ENCODE measurements at regions not wholly inside any gene's neighbourhood (a gene's known extent, or its start where the extent isn't known, plus 50 kb on each side); places are given as distances from the start of the nearest gene placed in this dataset.
"Not testable (repeated sequence)": the region's sequence is repeated elsewhere in the genome, so short reads cannot be mapped to it uniquely, and the experiment has no call there.

DNA sequence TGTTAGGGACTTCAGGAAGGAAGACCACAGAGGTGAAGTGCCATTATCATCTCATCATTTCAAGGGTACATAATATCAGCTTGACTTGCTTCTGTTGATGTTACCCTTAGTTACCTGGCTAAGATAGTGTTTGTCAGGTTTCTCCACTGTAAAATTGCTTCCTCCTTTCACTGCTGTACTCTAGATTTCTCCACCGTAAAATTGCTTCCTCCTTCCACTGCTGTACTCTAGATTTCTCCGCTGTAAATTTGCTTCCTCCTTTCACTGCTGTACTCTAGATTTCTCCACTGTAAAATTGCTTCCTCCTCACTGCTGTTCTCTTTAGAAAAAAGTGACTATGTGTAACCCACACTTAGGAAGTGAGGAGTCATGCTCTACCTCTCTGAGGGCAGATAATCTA is 1460.3 kb downstream of the SUCLG1 start:
- H3K36me3 Mint-ChIP-seq = no peaks in the 10 kb centered on the region
- no peak for DNase-seq (ENCODE audit: low spot score in 2 of 2)
- no peak overlapping the region for H3K27ac Mint-ChIP-seq
- no peak for ATAC-seq
- peaks cover 4 to 11% of the 10 kb centered on the region in 2 donors for H3K9me3 Mint-ChIP-seq

DNA sequence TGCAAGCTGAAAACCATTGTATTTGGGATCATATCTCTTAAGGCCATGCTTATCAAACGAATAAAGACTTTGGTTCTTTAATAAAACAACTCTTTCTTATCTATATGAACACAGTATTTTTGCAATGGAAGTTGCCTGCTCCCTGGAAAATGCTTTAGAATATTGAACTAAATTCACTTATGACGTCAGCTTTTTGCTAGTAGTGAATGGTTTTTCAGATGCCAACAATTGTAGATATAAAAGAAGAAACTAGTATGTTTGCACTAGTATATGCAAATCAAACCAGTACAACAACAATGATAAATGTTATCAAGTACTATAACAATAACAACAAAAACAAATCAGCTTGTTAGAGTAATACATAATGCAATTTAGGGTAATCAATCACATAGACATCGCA is 1462.9 kb downstream of the SUCLG1 start:
- Mint-ChIP-seq H3K36me3 (no peaks in the 10 kb centered on the region), H3K9me3 (peaks cover 4 to 11% of the 10 kb centered on the region in 2 donors), H3K27ac (no peak overlapping the region)
- DNase-seq (ENCODE audit: low spot score in 2 of 2) (no peak), ATAC-seq (no peak)

DNA sequence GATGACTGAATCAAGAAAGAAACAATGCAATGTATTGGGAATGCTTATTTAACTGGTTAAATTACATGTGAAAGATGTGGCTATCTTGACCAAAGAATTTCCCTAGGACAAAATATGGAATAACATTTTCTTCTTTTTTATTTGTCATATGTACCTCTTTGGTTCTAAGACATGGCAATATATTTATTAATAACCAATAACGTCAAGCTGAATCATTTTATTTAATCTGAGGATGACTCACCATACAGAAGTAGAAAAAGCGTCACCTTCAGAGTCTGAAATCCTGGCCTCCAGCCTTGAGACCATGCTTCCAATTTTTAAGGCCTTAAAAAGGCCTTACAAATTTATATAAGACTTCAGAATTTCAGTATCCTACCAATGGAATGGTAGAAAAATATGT is 1464.9 kb downstream of the SUCLG1 start:
- H3K36me3 Mint-ChIP-seq = no peaks in the 10 kb centered on the region
- ATAC-seq (no peak), DNase-seq (ENCODE audit: low spot score in 2 of 2) (no peak)
- H3K27ac Mint-ChIP-seq = no peak overlapping the region
- H3K9me3 Mint-ChIP-seq = peaks cover 8 to 12% of the 10 kb centered on the region in 2 donors

DNA sequence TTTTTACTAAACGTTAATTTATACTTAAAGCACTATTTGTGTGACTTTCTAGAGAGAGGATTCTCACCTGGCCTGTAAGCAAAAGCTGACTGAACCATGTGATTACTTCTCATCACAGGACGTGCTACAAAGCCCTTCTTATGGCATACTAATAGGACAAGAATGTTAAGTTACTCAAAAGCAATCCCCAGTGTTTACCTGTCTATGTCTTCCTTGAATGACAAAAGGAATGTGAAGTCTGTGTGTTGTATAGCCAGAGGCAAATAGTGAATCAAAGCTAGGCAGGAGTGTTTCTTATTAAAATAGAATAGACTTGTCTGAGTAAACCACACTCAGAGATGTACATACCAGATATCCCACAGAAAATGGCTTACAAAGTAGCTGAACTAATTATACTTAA is 1465.5 kb downstream of the SUCLG1 start:
- no peak overlapping the region for H3K27ac Mint-ChIP-seq
- no peak for DNase-seq (ENCODE audit: low spot score in 2 of 2)

DNA sequence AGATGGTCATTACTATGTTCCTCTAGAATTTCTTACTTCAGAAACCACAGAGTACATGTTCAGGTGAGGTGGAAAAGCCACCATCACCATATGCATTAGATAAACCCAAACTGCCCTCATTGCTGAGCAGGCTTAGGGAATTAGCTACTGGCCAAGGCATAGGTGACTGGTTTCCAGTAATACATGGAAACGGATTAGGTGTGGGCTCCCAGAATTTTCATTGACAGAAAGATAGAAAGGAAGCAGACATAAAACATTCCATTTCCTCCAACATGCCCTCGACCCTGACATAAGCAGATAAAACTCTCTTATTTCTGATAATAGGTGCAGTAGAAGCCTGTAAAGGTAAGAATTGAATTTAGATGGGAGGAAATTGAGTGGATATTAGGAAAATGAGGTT is 1466.1 kb downstream of the SUCLG1 start:
- Mint-ChIP-seq H3K36me3 (no peaks in the 10 kb centered on the region), H3K27ac (no peak overlapping the region), H3K9me3 (peaks cover 4 to 8% of the 10 kb centered on the region in 2 donors)
- ATAC-seq (no peak), DNase-seq (ENCODE audit: low spot score in 2 of 2) (no peak)

More for the DNA sequence above, 1465.5 kb downstream of the SUCLG1 start:
- Mint-ChIP-seq H3K9me3 (peaks cover 4 to 8% of the 10 kb centered on the region in 2 donors), H3K36me3 (no peaks in the 10 kb centered on the region)
- ATAC-seq = no peak

DNA sequence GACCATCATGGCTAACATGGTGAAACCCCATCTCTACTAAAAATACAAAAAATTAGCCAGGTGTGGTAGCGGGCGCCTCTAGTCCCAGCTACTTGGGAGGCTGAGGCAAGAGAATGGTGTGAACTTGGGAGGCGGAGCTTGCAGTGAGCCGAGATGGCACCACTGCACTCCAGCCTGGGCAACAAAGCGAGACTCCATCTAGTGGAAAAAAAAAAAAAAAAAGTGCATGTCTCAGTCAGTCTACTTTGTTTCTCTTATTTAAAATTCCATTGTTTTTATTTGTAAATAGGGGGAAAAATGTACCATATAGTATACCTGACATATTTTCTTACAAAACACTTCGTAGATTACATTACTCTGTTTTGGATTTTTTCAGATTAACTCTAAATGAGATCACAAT is 1471.4 kb downstream of the SUCLG1 start:
- H3K36me3 Mint-ChIP-seq; H3K27ac Mint-ChIP-seq; ATAC-seq; DNase-seq (ENCODE audit: low spot score in 2 of 2): not testable (repeated sequence)
- H3K9me3 Mint-ChIP-seq = peaks cover 11 to 12% of the 10 kb centered on the region in 2 donors

DNA sequence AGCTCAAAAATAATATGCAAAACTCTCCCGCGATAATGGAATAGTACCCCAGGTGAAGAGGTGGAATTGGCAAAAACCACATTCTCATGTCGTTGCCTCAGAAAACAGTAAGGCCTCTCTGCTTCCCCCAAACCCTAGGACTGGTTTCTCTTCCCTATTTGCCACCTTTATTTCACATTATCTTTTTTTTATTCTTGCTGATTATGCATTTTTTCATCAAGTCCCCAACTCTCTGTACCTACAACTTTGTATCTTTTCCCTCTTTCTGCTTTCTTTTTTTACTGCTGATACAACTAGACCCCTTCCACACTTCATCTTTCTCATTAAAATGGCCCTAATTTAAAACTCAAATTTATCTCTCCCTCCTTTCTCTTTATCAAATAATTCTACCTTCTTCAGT is 1472.2 kb downstream of the SUCLG1 start:
- peaks cover 11 to 12% of the 10 kb centered on the region in 2 donors for H3K9me3 Mint-ChIP-seq

DNA sequence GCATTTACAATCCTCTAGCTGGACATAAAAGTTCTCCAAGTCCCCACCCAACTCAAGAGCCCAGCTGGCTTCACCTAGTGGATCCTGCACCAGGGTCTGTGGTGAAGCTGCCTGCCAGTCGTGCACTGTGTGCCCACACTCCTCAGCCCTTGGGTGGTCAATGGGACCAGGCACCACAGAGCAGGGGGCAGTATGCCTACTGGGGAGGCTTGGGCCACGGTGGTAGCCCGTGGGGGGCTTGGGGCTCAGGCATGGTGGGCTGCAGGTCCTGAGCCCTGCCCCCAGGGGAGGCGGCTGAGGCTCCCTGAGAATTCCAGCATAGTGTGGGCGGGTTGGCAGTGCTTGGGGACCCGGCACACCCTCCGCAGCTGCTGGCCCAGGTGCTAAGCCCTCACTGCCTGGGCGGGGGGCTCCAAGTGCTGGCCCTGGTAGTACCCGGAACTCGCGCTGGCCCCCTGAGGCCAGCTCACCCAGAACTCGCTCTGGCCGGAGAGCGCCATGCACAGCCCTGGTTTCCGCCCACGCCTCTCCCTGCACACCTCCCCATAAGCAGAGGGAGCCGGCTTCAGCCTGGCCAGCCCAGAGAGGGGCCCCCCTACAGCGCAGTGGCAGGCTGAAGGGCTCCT is 1473.4 kb downstream of the SUCLG1 start:
- no peak for DNase-seq (ENCODE audit: low spot score in 2 of 2)
- Mint-ChIP-seq H3K9me3 (peaks cover 11 to 12% of the 10 kb centered on the region in 2 donors), H3K27ac (no peak overlapping the region), H3K36me3 (peaks cover 0 to 6% of the 10 kb centered on the region in 2 donors)
- ATAC-seq = no peak

More for the DNA sequence above, 1472.2 kb downstream of the SUCLG1 start:
- DNase-seq (ENCODE audit: low spot score in 2 of 2) (no peak), ATAC-seq (no peak)
- Mint-ChIP-seq H3K27ac (no peak overlapping the region), H3K36me3 (peaks cover 0 to 6% of the 10 kb centered on the region in 2 donors)

DNA sequence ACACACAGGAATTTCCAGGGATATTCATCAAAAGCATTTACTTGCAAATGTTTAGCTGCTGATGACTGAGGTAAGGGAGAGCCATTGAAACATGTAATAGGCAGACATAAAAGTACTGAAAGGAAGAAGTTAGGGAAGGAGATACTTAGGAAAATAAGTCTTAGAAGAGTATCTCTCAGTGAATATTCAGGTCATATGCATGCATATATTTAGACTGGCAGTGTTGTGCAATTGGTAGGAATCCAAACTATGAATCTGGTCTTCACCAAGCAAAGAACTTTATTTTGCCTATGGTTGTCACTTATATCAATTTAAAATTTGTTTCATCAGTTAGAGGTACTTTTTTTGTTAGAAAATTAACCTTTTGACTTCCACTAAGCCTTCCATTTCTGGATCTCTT is 1490.7 kb downstream of the SUCLG1 start:
- Mint-ChIP-seq H3K9me3 (peaks cover 13 to 15% of the 10 kb centered on the region in 2 donors), H3K27ac (no peak overlapping the region), H3K36me3 (no peaks in the 10 kb centered on the region)
- ATAC-seq = no peak
- DNase-seq (ENCODE audit: low spot score in 2 of 2) = no peak

DNA sequence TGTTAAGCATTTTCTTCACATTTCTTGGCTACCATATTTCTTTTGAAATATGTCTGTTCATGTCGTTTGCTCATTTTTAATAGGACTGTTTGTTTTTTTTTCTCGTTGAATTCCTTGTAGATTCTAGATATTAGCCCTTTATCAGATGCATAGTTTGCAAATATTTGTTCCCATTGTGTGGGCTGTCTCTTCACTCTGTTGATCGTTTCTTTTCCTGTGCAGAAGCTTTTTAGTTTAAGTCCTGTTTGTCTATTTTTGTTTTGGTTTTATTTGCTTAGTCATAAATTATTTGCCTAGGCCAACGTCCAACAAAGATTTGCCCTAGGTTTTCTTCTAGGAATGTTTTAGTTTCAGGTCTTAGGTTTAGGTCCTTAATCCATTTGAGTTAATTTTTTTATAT is 1494.7 kb downstream of the SUCLG1 start:
- H3K27ac Mint-ChIP-seq = no peak overlapping the region
- DNase-seq (ENCODE audit: low spot score in 2 of 2) (no peak), ATAC-seq (no peak)
- H3K36me3 Mint-ChIP-seq = no peaks in the 10 kb centered on the region
- H3K9me3 Mint-ChIP-seq = peaks cover 13 to 15% of the 10 kb centered on the region in 2 donors

DNA sequence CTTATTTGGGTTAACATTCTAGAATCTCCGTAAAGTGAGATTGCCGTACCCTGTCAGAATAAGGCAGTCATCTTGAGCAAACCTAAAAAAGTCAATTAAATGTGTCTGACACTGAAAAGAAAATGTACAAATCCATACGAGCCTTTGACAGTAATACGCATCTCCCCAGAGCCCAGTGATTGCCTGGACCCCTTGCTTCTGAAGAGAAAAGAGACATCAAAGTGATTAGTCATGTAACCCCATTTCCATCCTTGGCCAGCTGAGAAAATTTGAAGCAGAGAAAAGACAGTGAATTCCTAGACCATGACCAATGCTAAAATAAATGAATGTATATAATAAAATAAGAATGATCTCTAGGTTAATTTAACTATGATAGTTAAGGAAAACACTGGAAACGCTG is 1499.4 kb downstream of the SUCLG1 start:
- no peaks in the 10 kb centered on the region for H3K36me3 Mint-ChIP-seq
- DNase-seq (ENCODE audit: low spot score in 2 of 2) = no peak
- peaks cover 9 to 19% of the 10 kb centered on the region in 2 donors for H3K9me3 Mint-ChIP-seq
- H3K27ac Mint-ChIP-seq = no peak overlapping the region
- ATAC-seq = no peak

DNA sequence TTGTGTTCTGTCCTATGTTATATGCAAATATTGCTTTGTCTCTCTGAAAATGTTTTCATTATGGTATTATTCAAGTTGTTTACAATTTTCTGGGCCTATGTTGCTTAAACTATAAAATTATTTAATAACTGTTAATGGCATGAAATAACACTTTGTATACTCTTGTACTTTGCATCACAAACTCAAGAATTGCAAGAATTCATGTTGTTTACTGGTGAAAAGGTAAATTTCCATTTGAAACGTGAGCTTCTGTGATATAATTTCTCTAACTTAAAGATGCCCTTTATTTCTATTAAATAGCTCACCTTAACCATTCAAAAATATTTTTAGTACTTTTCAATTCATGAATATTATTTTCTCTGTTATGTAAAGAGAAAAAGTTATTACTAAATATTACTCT is 1504.2 kb downstream of the SUCLG1 start:
- H3K36me3 Mint-ChIP-seq = no peaks in the 10 kb centered on the region
- DNase-seq (ENCODE audit: low spot score in 2 of 2) (no peak), ATAC-seq (no peak)
- H3K27ac Mint-ChIP-seq = no peak overlapping the region
- peaks cover 3 to 7% of the 10 kb centered on the region in 2 donors for H3K9me3 Mint-ChIP-seq

DNA sequence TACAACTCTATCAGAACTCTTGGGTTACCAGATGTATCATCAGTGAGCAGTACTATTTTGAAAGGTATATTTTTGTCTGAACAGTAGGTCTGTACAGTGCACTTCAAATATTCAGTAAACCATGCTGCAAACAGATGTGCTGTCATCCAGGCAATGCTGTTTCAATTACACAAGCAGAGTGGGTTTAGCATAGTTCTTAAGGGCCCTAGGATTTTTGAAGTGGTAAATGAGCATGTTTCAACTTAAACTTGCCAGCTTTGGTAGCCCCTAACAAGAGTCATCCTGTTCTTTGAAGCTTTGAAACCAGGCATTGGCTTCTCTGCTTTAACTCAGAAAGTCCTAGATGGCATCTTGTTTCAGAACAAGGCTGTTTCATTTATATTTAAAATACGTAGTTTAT is 1519.9 kb downstream of the SUCLG1 start:
- DNase-seq (ENCODE audit: low spot score in 2 of 2) = no peak
- H3K27ac Mint-ChIP-seq = no peak overlapping the region
- peaks cover 8 to 13% of the 10 kb centered on the region in 2 donors for H3K9me3 Mint-ChIP-seq
- H3K36me3 Mint-ChIP-seq = no peaks in the 10 kb centered on the region
- ATAC-seq = no peak

DNA sequence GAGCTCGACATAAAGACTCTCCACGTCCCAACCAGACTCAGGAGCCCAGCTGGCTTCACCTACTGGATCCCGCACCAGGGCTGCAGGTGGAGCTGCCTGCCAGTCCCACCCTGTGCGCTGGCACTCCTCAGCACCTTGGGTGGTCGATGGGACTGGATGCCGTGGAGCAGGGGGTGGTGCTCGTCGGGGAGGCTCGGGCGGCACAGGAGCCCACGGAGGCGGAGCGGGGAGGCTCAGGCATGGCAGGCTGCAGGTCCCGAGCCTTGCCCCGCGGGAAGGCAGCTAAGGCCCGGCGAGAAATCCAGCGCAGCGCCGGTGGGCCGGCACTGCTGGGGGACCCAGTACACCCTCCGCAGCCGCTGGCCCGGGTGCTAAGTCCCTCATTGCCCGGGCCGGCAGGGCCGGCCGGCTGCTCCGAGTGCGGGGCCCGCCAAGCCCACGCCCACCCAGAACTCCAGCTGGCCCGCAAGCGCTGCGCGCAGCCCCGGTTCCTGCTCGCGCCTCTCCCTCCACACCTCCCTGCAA is 1520.7 kb downstream of the SUCLG1 start:
- H3K27ac Mint-ChIP-seq; ATAC-seq; H3K36me3 Mint-ChIP-seq; DNase-seq (ENCODE audit: low spot score in 2 of 2): not testable (repeated sequence)
- peaks cover 5 to 11% of the 10 kb centered on the region in 2 donors for H3K9me3 Mint-ChIP-seq

DNA sequence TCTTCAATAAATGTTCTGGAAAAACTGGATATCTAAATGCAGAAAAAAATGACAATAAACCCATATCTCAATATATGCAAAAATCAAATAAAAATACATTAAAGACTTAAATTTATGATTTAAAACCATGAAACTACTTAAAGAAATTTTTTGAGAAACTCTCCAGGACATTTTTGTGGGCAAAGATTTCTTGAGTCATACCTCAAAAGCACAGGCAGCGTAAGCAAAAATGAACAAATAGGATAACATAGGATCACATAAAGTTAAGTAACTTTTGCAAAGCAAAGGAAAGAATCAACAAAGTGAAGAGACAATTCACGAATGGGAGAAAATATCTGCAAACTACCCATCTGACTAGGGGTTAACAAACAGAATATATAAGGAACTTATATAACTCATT is 1545.5 kb downstream of the SUCLG1 start:
- Mint-ChIP-seq H3K27ac (no peak overlapping the region), H3K9me3 (peaks cover 11 to 19% of the 10 kb centered on the region in 2 donors), H3K36me3 (no peaks in the 10 kb centered on the region)
- DNase-seq (ENCODE audit: low spot score in 2 of 2) (no peak), ATAC-seq (no peak)

DNA sequence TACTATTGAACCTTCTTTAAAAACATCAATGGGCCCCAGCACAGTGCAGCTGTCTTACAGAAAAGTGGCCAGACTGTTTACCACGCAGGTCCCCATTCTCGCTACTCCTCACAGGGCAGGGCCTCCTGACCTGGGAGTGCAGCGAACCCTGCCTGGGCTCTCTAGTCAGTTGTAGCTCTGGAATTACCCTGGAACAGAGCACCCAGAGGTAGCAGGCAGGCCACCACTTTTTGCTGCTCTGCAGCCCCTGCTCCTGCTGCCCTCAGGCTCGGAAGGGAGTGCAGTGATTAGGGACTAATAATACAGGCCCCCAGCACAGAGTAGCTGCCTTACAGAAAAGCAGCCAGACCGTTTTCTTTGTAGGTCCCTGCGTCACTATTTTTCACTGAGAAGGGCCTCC is 1563.0 kb downstream of the SUCLG1 start:
- DNase-seq (ENCODE audit: low spot score in 2 of 2) (no peak), ATAC-seq (no peak)
- Mint-ChIP-seq H3K36me3 (no peaks in the 10 kb centered on the region), H3K9me3 (peaks cover 3 to 21% of the 10 kb centered on the region in 2 donors), H3K27ac (no peak overlapping the region)

DNA sequence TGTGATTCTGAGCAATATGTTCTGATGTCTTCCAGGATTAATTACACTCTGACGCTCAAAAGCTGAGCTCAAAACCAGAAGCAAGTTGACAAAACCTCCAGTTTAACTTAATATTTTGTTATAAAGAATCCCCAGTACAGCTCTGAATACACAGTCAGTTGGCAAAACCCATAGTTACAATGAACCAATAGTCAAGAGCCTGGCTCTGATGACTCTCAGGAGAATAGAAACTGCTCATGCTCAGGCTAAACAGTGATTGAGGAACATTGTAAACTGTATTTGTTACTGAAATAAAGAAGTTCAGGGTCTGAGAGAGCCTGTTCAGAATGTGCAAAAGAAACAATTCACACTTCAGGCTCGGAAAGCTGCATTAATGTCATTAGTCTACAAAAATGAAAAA is 1565.9 kb downstream of the SUCLG1 start:
- no peak for DNase-seq (ENCODE audit: low spot score in 2 of 2)
- H3K36me3 Mint-ChIP-seq = no peaks in the 10 kb centered on the region
- no peak for ATAC-seq
- H3K27ac Mint-ChIP-seq = no peak overlapping the region
- H3K9me3 Mint-ChIP-seq = peaks cover 3 to 9% of the 10 kb centered on the region in 2 donors

DNA sequence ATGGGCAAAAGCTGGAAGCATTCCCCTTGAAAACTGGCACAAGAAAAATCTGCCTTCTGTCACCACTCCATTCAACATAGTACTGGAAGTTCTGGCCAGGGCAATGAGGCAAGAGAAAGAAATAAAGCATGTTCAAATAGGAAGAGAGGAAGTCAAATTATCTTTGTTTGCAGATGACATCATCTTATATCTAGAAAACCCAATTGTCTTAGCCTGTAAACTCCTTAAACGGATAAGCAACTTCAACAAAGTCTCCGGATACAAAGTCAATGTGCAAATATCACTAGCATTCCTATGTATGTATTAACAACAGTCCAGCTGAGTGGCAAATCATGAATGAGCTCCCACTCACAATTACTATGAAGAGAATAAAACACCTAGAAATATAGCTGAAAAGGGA is 1579.3 kb downstream of the SUCLG1 start:
- ATAC-seq (no peak), DNase-seq (ENCODE audit: low spot score in 2 of 2) (no peak)
- H3K27ac Mint-ChIP-seq = no peak overlapping the region
- peaks cover 33 to 43% of the 10 kb centered on the region in 2 donors for H3K9me3 Mint-ChIP-seq
- H3K36me3 Mint-ChIP-seq = peaks cover 0 to 5% of the 10 kb centered on the region in 2 donors

Data from activated naive CD4-positive, alpha-beta T cell treated with anti-CD3 and anti-CD28 coated beads, Interleukin-2, amount 50 U/mL, for 72 hours (primary cell).